Loucy (cell line): ENCODE measurements at regions not wholly inside any gene's neighbourhood (a gene's known extent, or its start where the extent isn't known, plus 50 kb on each side); places are given as distances from the start of the nearest gene placed in this dataset.

Experiments
- H2AFZ ChIP-seq: fragments of 200-600 bp; sonication (generic); 2 replicates; pipeline ENCODE4 v1.6.0; 2016; ENCODE audit warnings: antibody characterized with exemption, mild to moderate bottlenecking, low read length, moderate library complexity
- H3F3A ChIP-seq: fragments of 200-600 bp; 2 replicates; pipeline ENCODE4 v1.6.0; 2016; ENCODE audit warnings: antibody characterized with exemption, low read depth, mild to moderate bottlenecking
- H3K27me3 ChIP-seq: fragments of 200-600 bp; sonication (generic); 2 replicates; pipeline ENCODE4 v1.6.1; 2014; ENCODE audit warnings: low read length, mild to moderate bottlenecking; ENCODE audit not compliant: insufficient read depth, poor library complexity, severe bottlenecking
- H3K36me3 ChIP-seq: fragments of 200-600 bp; sonication (generic); 2 replicates; pipeline ENCODE4 v1.6.1; 2016; ENCODE audit warnings: low read length; ENCODE audit not compliant: insufficient read depth
- H3K4me1 ChIP-seq: fragments of 200-600 bp; sonication (generic); 2 replicates; pipeline ENCODE4 v1.5.1; 2014; ENCODE audit warnings: low read length, mild to moderate bottlenecking; ENCODE audit not compliant: insufficient read depth, poor library complexity, severe bottlenecking
- H3K4me2 ChIP-seq: fragments of 200-600 bp; sonication (generic); 2 replicates; pipeline ENCODE4 v1.6.0; 2014; ENCODE audit warnings: antibody characterized with exemption, low read length, low read depth, mild to moderate bottlenecking; ENCODE audit not compliant: poor library complexity, severe bottlenecking
- H3K4me3 ChIP-seq: fragments of 200-600 bp; sonication (generic); 2 replicates; pipeline ENCODE4 v1.5.1; 2014; ENCODE audit warnings: low read length, mild to moderate bottlenecking, mixed read lengths; ENCODE audit not compliant: poor library complexity, severe bottlenecking
- H3K79me2 ChIP-seq: fragments of 200-600 bp; sonication (generic); 2 replicates; pipeline ENCODE4 v1.6.1; 2014; ENCODE audit warnings: low read length; ENCODE audit not compliant: insufficient read depth
- H3K9ac ChIP-seq: fragments of 200-600 bp; sonication (generic); 2 replicates; pipeline ENCODE4 v1.6.0; 2014; ENCODE audit warnings: mild to moderate bottlenecking, low read depth, low read length, moderate library complexity; ENCODE audit not compliant: poor library complexity, severe bottlenecking
- H3K9me2 ChIP-seq: fragments of 200-600 bp; sonication (generic); replicated peaks from 2 replicates; pipeline ENCODE4 v1.6.1; 2016; ENCODE audit warnings: low read depth, low read length, mixed read lengths
- H3K9me3 ChIP-seq: fragments of 200-600 bp; sonication (generic); 2 replicates; pipeline ENCODE4 v1.6.1; 2014; ENCODE audit warnings: mild to moderate bottlenecking, antibody characterized with exemption, low read length, low read depth; ENCODE audit not compliant: insufficient read depth
- H4K20me1 ChIP-seq: fragments of 200-600 bp; sonication (generic); 2 replicates; pipeline ENCODE4 v1.6.0; 2014; ENCODE audit warnings: antibody characterized with exemption, low read length, mild to moderate bottlenecking; ENCODE audit not compliant: insufficient read depth, poor library complexity, severe bottlenecking
- EZH2phosphoT487 ChIP-seq: fragments of 200-600 bp; IDR thresholded peaks from 2 replicates; pipeline ENCODE4 v1.6.1; 2018; ENCODE audit warnings: antibody characterized with exemption, mild to moderate bottlenecking, moderate library complexity, borderline replicate concordance
- TF ChIP-seq, protein P1 (sequence below): fragments of 200-600 bp; sonication (generic); conservative IDR thresholded peaks from 2 replicates; pipeline ENCODE4 v1.5.1; 2014; ENCODE audit warnings: mild to moderate bottlenecking, antibody characterized with exemption, low read length

DNA sequence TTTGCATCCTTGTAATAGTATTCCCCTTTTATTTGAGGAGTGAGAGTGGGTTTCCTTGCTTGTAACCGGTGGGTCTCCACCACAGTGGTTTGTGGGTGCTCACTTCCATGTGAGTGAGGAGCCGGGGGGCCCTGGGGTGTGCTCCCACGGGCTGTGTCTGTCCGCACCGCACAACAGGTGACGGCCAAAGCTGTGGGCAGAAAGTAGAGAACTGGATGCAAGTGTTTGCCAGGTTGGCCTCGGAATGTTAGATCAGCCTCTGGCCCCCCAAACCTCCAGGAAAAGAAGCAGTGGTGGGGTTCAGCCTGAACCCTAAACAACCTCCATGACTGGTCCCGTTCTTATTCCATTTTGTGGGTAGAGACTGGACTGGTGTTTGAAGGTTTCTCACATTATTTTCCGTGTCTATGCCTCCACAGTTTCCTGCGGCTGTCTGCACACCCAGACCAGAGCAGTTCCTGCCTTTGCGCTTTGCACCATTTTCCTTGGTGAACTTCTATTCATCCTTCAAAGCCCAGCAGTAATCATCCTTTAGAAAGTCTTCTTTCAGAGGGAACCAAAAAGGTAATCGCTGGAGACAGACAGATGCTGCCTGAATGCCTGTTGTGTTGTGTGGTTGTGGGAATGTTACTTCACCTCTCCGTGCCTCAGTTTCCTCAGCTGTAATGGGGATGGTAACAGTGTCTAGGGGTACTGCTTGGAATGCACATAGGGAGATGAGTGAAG is 77.2 kb downstream of the MYEOV start:
- Histone ChIP-seq H3K9me2 (no peaks in the 10 kb centered on the region), H3F3A (no peaks in the 10 kb centered on the region), H3K9me3 (0 out of 2 replicates have a peak, but pooled peaks cover 4% of the 10 kb centered on the region), H3K4me3 (no peak overlapping the region), H3K4me1 (peaks cover 34% of the 10 kb centered on the region), H3K9ac (no peak overlapping the region), H3K27me3 (no peaks in the 10 kb centered on the region), H3K36me3 (no peaks in the 10 kb centered on the region), H4K20me1 (no peaks in the 10 kb centered on the region), H3K4me2 (no peak overlapping the region), H3K79me2 (no peaks in the 10 kb centered on the region), H2AFZ (no peak overlapping the region)
- no peak for TF ChIP-seq EZH2phosphoT487

DNA sequence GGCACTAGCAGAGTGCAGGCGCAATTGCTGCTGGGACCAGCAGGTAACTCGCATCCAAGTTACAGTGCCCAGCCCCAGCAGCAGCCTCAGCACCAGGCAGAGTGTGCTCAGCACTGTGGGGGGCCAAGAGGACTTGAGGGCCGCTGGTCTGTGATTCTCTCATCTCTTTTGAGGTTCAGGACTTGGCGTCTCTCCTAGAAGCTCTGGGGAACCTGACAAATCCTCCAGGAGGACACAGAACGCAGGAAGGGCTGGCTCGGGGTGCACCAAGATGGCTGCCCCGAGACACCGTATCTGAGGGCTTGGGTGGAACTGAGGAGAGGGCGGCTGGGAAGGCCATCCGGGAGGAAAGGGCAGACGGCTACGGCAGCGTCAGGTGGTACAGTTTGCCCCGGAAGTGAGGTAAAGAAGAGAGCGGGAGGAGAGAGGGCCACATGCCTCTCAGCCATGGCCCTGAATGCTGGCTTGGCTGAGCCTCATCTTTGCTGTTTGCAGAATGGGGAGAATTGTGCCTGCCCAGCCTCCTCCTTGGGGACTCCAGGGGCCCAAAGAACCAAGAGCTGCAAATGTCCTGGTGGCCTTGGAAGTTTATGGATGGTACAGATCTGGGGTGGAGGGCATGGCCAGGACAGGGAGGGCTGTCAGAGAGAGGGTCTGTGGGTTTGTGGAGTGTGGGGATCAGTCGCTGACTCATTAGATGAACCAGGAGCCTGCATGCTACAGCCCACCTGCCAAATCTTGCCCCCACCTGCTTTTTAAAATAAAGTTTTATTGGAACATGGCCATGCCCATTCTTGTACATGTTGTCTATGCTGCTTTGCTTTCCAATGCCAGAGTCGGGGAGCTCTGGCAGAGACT is 78.0 kb downstream of the MYEOV start:
- H3K27me3 ChIP-seq, result no peaks in the 10 kb centered on the region
- no peak overlapping the region for H3K9ac ChIP-seq
- H3K4me2 ChIP-seq, result no peak overlapping the region
- H4K20me1 ChIP-seq, result no peaks in the 10 kb centered on the region
- no peaks in the 10 kb centered on the region for H3K9me2 ChIP-seq
- no peak overlapping the region for H2AFZ ChIP-seq
- 0 out of 2 replicates have a peak, but pooled peaks cover 4% of the 10 kb centered on the region for H3K9me3 ChIP-seq
- peaks cover 34% of the 10 kb centered on the region for H3K4me1 ChIP-seq
- no peaks in the 10 kb centered on the region for H3F3A ChIP-seq
- no peaks in the 10 kb centered on the region for H3K79me2 ChIP-seq
- TF ChIP-seq, protein P1, sequence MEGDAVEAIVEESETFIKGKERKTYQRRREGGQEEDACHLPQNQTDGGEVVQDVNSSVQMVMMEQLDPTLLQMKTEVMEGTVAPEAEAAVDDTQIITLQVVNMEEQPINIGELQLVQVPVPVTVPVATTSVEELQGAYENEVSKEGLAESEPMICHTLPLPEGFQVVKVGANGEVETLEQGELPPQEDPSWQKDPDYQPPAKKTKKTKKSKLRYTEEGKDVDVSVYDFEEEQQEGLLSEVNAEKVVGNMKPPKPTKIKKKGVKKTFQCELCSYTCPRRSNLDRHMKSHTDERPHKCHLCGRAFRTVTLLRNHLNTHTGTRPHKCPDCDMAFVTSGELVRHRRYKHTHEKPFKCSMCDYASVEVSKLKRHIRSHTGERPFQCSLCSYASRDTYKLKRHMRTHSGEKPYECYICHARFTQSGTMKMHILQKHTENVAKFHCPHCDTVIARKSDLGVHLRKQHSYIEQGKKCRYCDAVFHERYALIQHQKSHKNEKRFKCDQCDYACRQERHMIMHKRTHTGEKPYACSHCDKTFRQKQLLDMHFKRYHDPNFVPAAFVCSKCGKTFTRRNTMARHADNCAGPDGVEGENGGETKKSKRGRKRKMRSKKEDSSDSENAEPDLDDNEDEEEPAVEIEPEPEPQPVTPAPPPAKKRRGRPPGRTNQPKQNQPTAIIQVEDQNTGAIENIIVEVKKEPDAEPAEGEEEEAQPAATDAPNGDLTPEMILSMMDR, result no peak
- TF ChIP-seq EZH2phosphoT487, result no peak
- no peak overlapping the region for H3K4me3 ChIP-seq
- no peaks in the 10 kb centered on the region for H3K36me3 ChIP-seq

DNA sequence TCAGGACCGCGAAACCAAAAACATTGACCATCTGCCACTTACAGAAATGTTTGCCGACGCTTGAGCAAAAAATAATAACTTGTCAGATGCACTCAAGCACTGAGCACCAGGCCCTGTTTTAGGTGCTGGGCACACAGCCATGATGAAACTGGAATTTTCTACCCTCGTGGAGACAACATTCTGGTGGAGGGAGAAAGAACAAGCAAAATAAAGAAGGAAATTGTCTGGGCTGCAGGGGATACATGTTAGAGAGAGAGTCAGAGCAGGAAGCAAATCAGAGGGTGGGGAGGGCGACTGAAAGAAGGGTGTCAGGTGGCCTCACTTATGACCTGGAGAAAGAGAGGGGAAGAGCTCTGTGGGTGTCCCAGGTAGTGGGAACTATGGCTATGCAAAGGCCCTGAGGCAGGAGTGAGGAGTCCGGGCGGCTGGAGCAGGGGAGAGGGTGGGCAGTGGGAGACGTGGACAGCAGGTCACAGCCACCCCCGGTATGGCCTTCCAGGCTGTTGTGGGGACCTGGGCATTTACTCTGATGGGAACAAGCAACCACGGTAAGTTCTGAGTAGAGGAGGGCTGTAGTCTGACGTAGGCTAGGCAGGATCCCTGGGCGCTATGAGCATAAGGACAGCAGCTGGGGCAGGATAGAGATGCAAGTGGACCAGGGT is 78.8 kb downstream of the MYEOV start:
- H3F3A ChIP-seq, result no peaks in the 10 kb centered on the region

More for the DNA sequence above, 78.8 kb downstream of the MYEOV start:
- H3K4me3 ChIP-seq, result no peak overlapping the region
- H4K20me1 ChIP-seq, result no peaks in the 10 kb centered on the region
- no peaks in the 10 kb centered on the region for H3K9me2 ChIP-seq
- no peaks in the 10 kb centered on the region for H3K79me2 ChIP-seq
- H3K4me1 ChIP-seq, result peaks cover 27% of the 10 kb centered on the region
- no peak overlapping the region for H3K9ac ChIP-seq
- no peaks in the 10 kb centered on the region for H3K27me3 ChIP-seq
- H3K36me3 ChIP-seq, result no peaks in the 10 kb centered on the region
- no peak overlapping the region for H3K4me2 ChIP-seq
- no peak for TF ChIP-seq EZH2phosphoT487
- TF ChIP-seq, protein P1, result no peak
- no peak overlapping the region for H2AFZ ChIP-seq
- 0 out of 2 replicates have a peak, but pooled peaks cover 4% of the 10 kb centered on the region for H3K9me3 ChIP-seq
